Esophagus (tissue), 2 donors: ENCODE measurements at regions not wholly inside any gene's neighbourhood (a gene's known extent, or its start where the extent isn't known, plus 50 kb on each side); places are given as distances from the start of the nearest gene placed in this dataset.

Source experiments
- H3K27ac ChIP-seq, 2 donors: one replicate each; pipeline ENCODE4 v1.5.1; 2013; ENCODE audit warnings: low read depth in 2 of 2, mild to moderate bottlenecking in 2 of 2, inconsistent platforms in 1 of 2, low read length in 1 of 2, moderate library complexity in 1 of 2
- H3K27me3 ChIP-seq, 2 donors: one replicate each; pipeline ENCODE4 v1.6.1; 2013; ENCODE audit warnings: low read length in 2 of 2, control low read depth in 1 of 2, mild to moderate bottlenecking in 1 of 2; ENCODE audit not compliant: insufficient read depth in 2 of 2, control insufficient read depth in 1 of 2
- H3K36me3 ChIP-seq, 2 donors: one replicate each; pipeline ENCODE4 v1.6.1; 2013; ENCODE audit warnings: low read length in 1 of 2; ENCODE audit not compliant: control insufficient read depth in 2 of 2, insufficient read depth in 2 of 2
- H3K4me1 ChIP-seq, 2 donors: one replicate each; pipeline ENCODE4 v1.6.1; 2013; ENCODE audit warnings: low read length in 1 of 2; ENCODE audit not compliant: control insufficient read depth in 2 of 2, insufficient read depth in 2 of 2
- H3K4me3 ChIP-seq, 2 donors: one replicate each; pipeline ENCODE4 v1.5.1; 2013; ENCODE audit warnings: low read length in 2 of 2, mild to moderate bottlenecking in 2 of 2, low read depth in 1 of 2, moderate library complexity in 1 of 2
- H3K9me3 ChIP-seq, 2 donors: one replicate each; pipeline ENCODE4 v1.6.1; 2013; ENCODE audit warnings: mild to moderate bottlenecking in 2 of 2, low read depth in 1 of 2, low read length in 1 of 2, moderate library complexity in 1 of 2; ENCODE audit not compliant: control insufficient read depth in 2 of 2, insufficient read depth in 1 of 2
- WGBS, 2 donors: extraction: QIAGEN DNeasy Blood & Tissue Kit; methylation state at CpG; one replicate each; pipeline ENCODE4 v1.1.7; 2013; 5-methylcytosine and 5-hydroxymethylcytosine counted together
- donor health status: healthy with polysubstance abuse.
- donor health status: Bipolar disorder and iron deficiency.

GRCh38 chr4:14308229-14308651, 680.7 kb upstream of the BOD1L1 start:
- H3K27me3 ChIP-seq: no peaks in the 10 kb centered on the region
- no peaks in the 10 kb centered on the region for H3K36me3 ChIP-seq
- H3K9me3 ChIP-seq: no peaks in the 10 kb centered on the region
- no peak overlapping the region for H3K4me3 ChIP-seq
- no peaks in the 10 kb centered on the region for H3K4me1 ChIP-seq
- peak overlapping the region in 1 of 2 donors; percentile 17 for H3K27ac ChIP-seq

GRCh38 chr4:14309431-14309830, 681.9 kb upstream of the BOD1L1 start:
- H3K9me3 ChIP-seq: no peaks in the 10 kb centered on the region
- no peaks in the 10 kb centered on the region for H3K36me3 ChIP-seq
- no peaks in the 10 kb centered on the region for H3K27me3 ChIP-seq
- whole genome bisulfite sequencing, 2 donors: 55 to 74% methylated on average over 2 of the region's 2 CpGs
- no peak overlapping the region for H3K4me3 ChIP-seq
- no peak overlapping the region for H3K27ac ChIP-seq
- no peaks in the 10 kb centered on the region for H3K4me1 ChIP-seq

GRCh38 chr4:14313757-14314156, 686.2 kb upstream of the BOD1L1 start:
- H3K4me1 ChIP-seq: no peaks in the 10 kb centered on the region
- H3K9me3 ChIP-seq: no peaks in the 10 kb centered on the region
- H3K27me3 ChIP-seq: no peaks in the 10 kb centered on the region
- H3K36me3 ChIP-seq: no peaks in the 10 kb centered on the region
- 84 to 89% methylated on average over 3 of the region's 3 CpGs for WGBS, 2 donors
- no peak overlapping the region for H3K4me3 ChIP-seq
- H3K27ac ChIP-seq: no peak overlapping the region

- Histone ChIP-seq H3K4me3 (no peak overlapping the region), H3K36me3 (no peaks in the 10 kb centered on the region), H3K27me3 (no peaks in the 10 kb centered on the region), H3K27ac (no peak overlapping the region), H3K4me1 (no peaks in the 10 kb centered on the region), H3K9me3 (no peaks in the 10 kb centered on the region)
- WGBS, 2 donors: 64 to 73% methylated on average over 3 of the region's 3 CpGs
Observed at GRCh38 chr4:14315129-14315528, 687.2 kb upstream of the CPEB2 start.

- no peak overlapping the region for H3K27ac ChIP-seq
- H3K4me3 ChIP-seq: no peak overlapping the region
- no peaks in the 10 kb centered on the region for H3K9me3 ChIP-seq
- no peaks in the 10 kb centered on the region for H3K36me3 ChIP-seq
- 38 to 52% methylated on average over 2 of the region's 2 CpGs for WGBS, 2 donors
- no peaks in the 10 kb centered on the region for H3K4me1 ChIP-seq
- no peaks in the 10 kb centered on the region for H3K27me3 ChIP-seq
Observed at GRCh38 chr4:14317351-14317750, 684.9 kb upstream of the CPEB2 start.

GRCh38 chr4:14318671-14319070, 683.6 kb upstream of the CPEB2 start:
- WGBS, 2 donors: 71 to 78% methylated on average over 1 of the region's 1 CpG
- Histone ChIP-seq H3K27ac (no peak overlapping the region), H3K27me3 (no peaks in the 10 kb centered on the region), H3K4me3 (no peak overlapping the region), H3K4me1 (no peaks in the 10 kb centered on the region), H3K9me3 (no peaks in the 10 kb centered on the region), H3K36me3 (no peaks in the 10 kb centered on the region)

GRCh38 chr4:14321723-14322122, 680.6 kb upstream of the CPEB2 start:
- Histone ChIP-seq H3K36me3 (no peaks in the 10 kb centered on the region), H3K4me1 (no peaks in the 10 kb centered on the region), H3K9me3 (no peaks in the 10 kb centered on the region), H3K27me3 (no peaks in the 10 kb centered on the region), H3K4me3 (no peak overlapping the region), H3K27ac (no peak overlapping the region)
- WGBS, 2 donors: 75 to 91% methylated on average over 1 of the region's 1 CpG

- WGBS, 2 donors: 83 to 94% methylated on average over 2 of the region's 2 CpGs
- H3K27me3 ChIP-seq: no peaks in the 10 kb centered on the region
Observed at GRCh38 chr4:14323191-14323590, 679.1 kb upstream of the CPEB2 start.

GRCh38 chr4:14329228-14329627, 673.1 kb upstream of the CPEB2 start:
- Histone ChIP-seq H3K4me3 (no peak overlapping the region), H3K36me3 (no peaks in the 10 kb centered on the region), H3K4me1 (no peaks in the 10 kb centered on the region), H3K27me3 (no peaks in the 10 kb centered on the region), H3K9me3 (no peaks in the 10 kb centered on the region), H3K27ac (no peak overlapping the region)
- 77 to 94% methylated on average over 1 of the region's 1 CpG for WGBS, 2 donors

More at GRCh38 chr4:14323191-14323590, 679.1 kb upstream of the CPEB2 start:
- Histone ChIP-seq H3K36me3 (no peaks in the 10 kb centered on the region), H3K27ac (no peak overlapping the region), H3K9me3 (no peaks in the 10 kb centered on the region), H3K4me1 (no peaks in the 10 kb centered on the region), H3K4me3 (no peak overlapping the region)

GRCh38 chr4:14333616-14334015, 668.7 kb upstream of the CPEB2 start:
- no peak overlapping the region for H3K27ac ChIP-seq
- no peaks in the 10 kb centered on the region for H3K27me3 ChIP-seq
- H3K4me1 ChIP-seq: no peaks in the 10 kb centered on the region
- H3K9me3 ChIP-seq: no peaks in the 10 kb centered on the region
- H3K4me3 ChIP-seq: no peak overlapping the region
- H3K36me3 ChIP-seq: no peaks in the 10 kb centered on the region
- 61 to 77% methylated on average over 2 of the region's 2 CpGs for WGBS, 2 donors
